NCI-H1105 (cell line): ENCODE measurements at regions not wholly inside any gene's neighbourhood (a gene's known extent, or its start where the extent isn't known, plus 50 kb on each side); places are given as distances from the start of the nearest gene placed in this dataset.

Experiments
- DNase-seq: peaks from one replicate; lab custom pipeline; 2025; lab: John Stamatoyannopoulos, UW

GRCh38 chr11:18878211-18878610 lies 61.0 kb downstream of the MRGPRX1 start:
- no peak for DNase-seq

GRCh38 chr11:18865951-18866350 lies 73.3 kb downstream of the MRGPRX1 start:
- no peak for DNase-seq

GRCh38 chr11:18865261-18865660 lies 73.7 kb upstream of the PTPN5 start:
- DNase-seq, result no peak

- peak; percentile 46 for DNase-seq
Observed at GRCh38 chr11:18853086-18853720, 61.6 kb upstream of the PTPN5 start.

- DNase-seq, result no peak
Observed at GRCh38 chr11:18849406-18849805, 57.8 kb upstream of the PTPN5 start.

- peak; percentile 5 for DNase-seq
Observed at GRCh38 chr11:18844753-18845367, 53.3 kb upstream of the PTPN5 start.
